ENCODE measurements at regions not wholly inside any gene's neighbourhood (a gene's known extent, or its start where the extent isn't known, plus 50 kb on each side); places are given as distances from the start of the nearest gene placed in this dataset.
"Not testable (repeated sequence)": the region's sequence is repeated elsewhere in the genome, so short reads cannot be mapped to it uniquely, and the experiment has no call there.

DNA sequence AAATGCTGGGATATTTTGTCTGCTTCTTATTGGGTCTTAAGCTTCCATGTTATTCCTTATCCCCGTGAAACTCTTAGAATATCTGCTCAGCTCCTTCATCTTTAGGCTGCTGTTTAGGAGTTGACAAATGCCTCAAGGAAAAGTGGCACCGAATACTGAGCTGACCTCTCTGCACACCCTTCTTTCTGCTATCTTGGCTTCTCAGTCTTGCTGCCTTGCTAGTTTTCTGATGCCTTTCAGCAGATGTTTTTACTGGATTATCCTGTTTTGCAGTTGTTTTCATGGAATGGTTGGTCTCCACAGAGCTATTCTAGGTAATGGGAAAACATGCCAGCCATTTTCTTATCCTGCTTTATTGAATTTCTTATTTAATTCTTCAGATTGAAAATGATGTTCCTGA, 86.3 kb downstream of the GYPE start:
- no peak overlapping the region for H3K4me3 Mint-ChIP-seq
- ATAC-seq (replicated peaks) = no peak
- H3K27ac Mint-ChIP-seq = no peak overlapping the region
- no peaks in the 10 kb centered on the region for H3K4me1 Mint-ChIP-seq
- H3K9me3 Mint-ChIP-seq = peaks cover 3% of the 10 kb centered on the region
- no peaks in the 10 kb centered on the region for H3K36me3 Mint-ChIP-seq (ENCODE audit: low read depth)
- peaks cover 3% of the 10 kb centered on the region for H3K27me3 Mint-ChIP-seq

DNA sequence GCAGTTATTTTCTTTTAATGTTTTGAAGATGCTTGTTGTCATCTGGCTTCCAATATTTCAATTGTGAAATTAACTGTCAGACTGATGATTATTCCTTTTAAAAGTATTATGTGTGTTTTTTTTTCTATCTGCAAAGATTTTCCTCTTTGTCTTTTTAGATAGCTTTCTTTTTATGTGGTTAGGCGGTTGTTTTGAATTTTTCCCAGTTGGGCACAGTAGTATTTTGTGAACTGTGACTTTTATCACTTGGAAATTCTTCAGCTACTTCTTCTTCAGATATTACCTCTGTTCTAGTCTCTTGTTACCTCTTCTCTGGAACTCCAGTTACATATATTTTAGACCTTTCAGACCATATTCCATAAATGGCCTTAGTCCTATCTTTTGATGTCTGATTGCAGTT, 87.5 kb downstream of the GYPE start:
- H3K36me3 Mint-ChIP-seq (ENCODE audit: low read depth); H3K4me3 Mint-ChIP-seq; H3K9me3 Mint-ChIP-seq; H3K4me1 Mint-ChIP-seq; H3K27ac Mint-ChIP-seq; H3K27me3 Mint-ChIP-seq; ATAC-seq (replicated peaks): not testable (repeated sequence)

DNA sequence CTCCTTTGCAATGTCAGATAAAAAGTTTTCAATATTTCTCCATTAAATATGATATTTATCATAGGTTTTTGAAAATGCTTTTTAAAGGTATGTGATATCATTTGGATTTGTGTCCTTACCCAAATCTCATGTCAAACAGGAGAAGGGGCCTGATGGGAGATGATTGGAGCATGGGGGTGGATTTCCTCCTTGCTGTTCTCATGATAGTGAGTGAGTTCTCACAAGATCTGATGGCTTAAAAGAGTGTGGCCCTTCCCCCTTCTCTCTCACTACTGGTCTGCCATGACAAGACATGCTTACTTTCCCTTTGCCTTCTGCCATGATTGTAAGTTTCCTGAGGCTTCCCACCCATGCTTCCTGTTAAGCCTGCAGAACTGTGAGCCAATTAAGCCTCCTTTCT, 90.0 kb downstream of the GYPE start:
- H3K9me3 Mint-ChIP-seq; ATAC-seq (replicated peaks); H3K4me3 Mint-ChIP-seq; H3K27me3 Mint-ChIP-seq; H3K4me1 Mint-ChIP-seq; H3K36me3 Mint-ChIP-seq (ENCODE audit: low read depth); H3K27ac Mint-ChIP-seq: not testable (repeated sequence)

GRCh38 chr4:143813431-143814154, 91.8 kb downstream of the GYPE start:
- H3K4me1 Mint-ChIP-seq; H3K27ac Mint-ChIP-seq; H3K4me3 Mint-ChIP-seq; H3K9me3 Mint-ChIP-seq; H3K27me3 Mint-ChIP-seq; ATAC-seq (replicated peaks); H3K36me3 Mint-ChIP-seq (ENCODE audit: low read depth): not testable (repeated sequence)

GRCh38 chr4:143791693-143792092, 91.2 kb upstream of the FREM3 start:
- not testable (repeated sequence) for H3K27ac Mint-ChIP-seq; H3K9me3 Mint-ChIP-seq; H3K4me1 Mint-ChIP-seq; H3K27me3 Mint-ChIP-seq; H3K36me3 Mint-ChIP-seq (ENCODE audit: low read depth); ATAC-seq (replicated peaks); H3K4me3 Mint-ChIP-seq

- H3K27ac Mint-ChIP-seq; H3K9me3 Mint-ChIP-seq; H3K36me3 Mint-ChIP-seq (ENCODE audit: low read depth); H3K27me3 Mint-ChIP-seq; H3K4me1 Mint-ChIP-seq; ATAC-seq (replicated peaks); H3K4me3 Mint-ChIP-seq: not testable (repeated sequence)
These were observed 90.0 kb upstream of the FREM3 start for GRCh38 chr4:143790425-143790824.

DNA sequence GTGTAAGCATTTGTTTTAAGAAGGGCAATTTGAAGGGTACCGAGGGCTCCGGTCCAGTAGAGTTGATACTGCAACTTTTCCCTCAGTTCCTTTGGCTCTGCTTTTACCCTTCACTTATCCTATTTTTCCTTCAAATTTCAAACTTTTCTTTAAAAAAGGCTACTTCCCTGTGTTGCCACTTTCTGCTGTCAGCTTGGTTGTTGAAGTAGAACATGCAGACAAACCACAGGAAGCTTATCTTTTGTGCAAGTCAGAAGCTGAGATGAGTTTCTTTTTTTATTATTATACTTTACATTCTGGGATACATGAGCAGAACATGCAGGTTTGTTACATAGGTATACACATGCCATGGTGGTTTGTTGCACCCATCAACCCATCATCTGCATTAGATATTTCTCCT, 89.1 kb upstream of the FREM3 start:
- H3K4me3 Mint-ChIP-seq; H3K9me3 Mint-ChIP-seq; H3K4me1 Mint-ChIP-seq; H3K36me3 Mint-ChIP-seq (ENCODE audit: low read depth); H3K27ac Mint-ChIP-seq; H3K27me3 Mint-ChIP-seq; ATAC-seq (replicated peaks): not testable (repeated sequence)

DNA sequence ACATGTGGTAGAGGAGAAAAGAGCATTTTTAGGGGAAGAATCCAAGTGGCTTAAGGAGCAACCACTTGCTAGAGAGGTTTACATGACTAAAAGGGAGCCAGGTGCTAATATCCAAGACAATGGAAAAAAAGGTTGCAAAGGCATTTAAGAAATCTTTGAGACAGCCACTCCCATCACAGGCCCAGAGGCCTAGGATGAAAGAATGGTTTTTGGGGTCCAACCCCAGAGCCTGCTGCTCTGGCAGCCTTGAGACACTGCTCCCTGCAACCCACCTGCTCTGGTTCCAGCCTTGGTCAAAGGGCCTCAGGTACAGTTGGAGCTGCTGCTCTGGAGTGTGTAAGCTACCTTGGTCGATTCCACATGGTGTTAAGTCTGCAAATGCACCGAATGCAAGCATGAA, 84.1 kb upstream of the FREM3 start:
- no peaks in the 10 kb centered on the region for H3K36me3 Mint-ChIP-seq (ENCODE audit: low read depth)
- H3K27me3 Mint-ChIP-seq = no peaks in the 10 kb centered on the region
- H3K27ac Mint-ChIP-seq = no peak overlapping the region
- peaks cover 4% of the 10 kb centered on the region for H3K9me3 Mint-ChIP-seq
- ATAC-seq (replicated peaks) = no peak
- H3K4me1 Mint-ChIP-seq = no peaks in the 10 kb centered on the region
- H3K4me3 Mint-ChIP-seq = no peak overlapping the region

DNA sequence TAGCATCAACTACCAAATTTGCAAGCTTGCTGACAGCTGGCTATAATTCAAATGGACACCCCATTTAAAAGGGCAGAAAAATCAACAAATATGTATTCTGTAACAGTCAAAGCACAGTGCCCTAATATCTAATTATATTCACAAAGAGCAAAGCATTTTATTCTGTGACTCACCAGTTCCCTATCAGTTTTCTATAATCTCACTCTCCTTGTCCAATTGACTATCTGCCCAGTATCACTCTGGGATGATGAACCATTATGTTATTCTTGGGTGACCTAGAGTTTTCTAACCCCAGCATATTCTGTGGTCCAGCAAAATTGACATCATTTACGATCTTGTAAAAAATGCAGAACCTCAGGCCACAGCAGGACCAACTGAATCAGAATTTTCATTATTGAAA, 82.0 kb upstream of the FREM3 start:
- Mint-ChIP-seq H3K4me1 (no peaks in the 10 kb centered on the region), H3K27me3 (no peaks in the 10 kb centered on the region), H3K4me3 (no peak overlapping the region), H3K36me3 (ENCODE audit: low read depth) (no peaks in the 10 kb centered on the region), H3K9me3 (peaks cover 4% of the 10 kb centered on the region), H3K27ac (no peak overlapping the region)
- ATAC-seq (replicated peaks) = no peak

GRCh38 chr4:143773998-143774895, 73.8 kb upstream of the FREM3 start:
- H3K9me3 Mint-ChIP-seq = no peaks in the 10 kb centered on the region
- H3K27me3 Mint-ChIP-seq = no peaks in the 10 kb centered on the region
- no peak overlapping the region for H3K27ac Mint-ChIP-seq
- H3K4me3 Mint-ChIP-seq = no peak overlapping the region
- H3K4me1 Mint-ChIP-seq = no peaks in the 10 kb centered on the region
- H3K36me3 Mint-ChIP-seq (ENCODE audit: low read depth) = no peaks in the 10 kb centered on the region
- peak; percentile 81 for ATAC-seq (replicated peaks)

DNA sequence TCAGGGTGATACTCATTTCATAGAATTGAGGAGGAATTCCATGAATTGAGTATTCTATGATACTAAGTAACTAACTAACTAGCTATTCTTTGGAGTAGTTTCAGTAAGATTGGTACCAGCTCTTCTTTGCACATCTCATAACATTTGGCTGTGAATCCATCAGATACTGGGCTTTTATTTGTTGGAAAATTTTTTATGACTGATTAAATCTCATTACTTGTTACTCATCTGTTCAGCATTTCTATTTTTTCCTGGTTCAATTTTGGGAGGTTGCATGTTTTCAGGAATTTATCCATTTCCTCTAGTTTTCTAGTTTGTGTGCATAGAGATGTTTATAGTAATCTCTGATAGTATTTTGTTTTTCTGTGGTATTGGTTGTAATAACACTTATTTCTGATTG, 70.8 kb upstream of the FREM3 start:
- Mint-ChIP-seq H3K27ac (no peak overlapping the region), H3K4me1 (no peaks in the 10 kb centered on the region), H3K4me3 (no peak overlapping the region), H3K9me3 (no peaks in the 10 kb centered on the region), H3K27me3 (no peaks in the 10 kb centered on the region), H3K36me3 (ENCODE audit: low read depth) (no peaks in the 10 kb centered on the region)
- no peak for ATAC-seq (replicated peaks)

GRCh38 chr4:143768007-143768591, 67.6 kb upstream of the FREM3 start:
- no peak overlapping the region for H3K27ac Mint-ChIP-seq
- H3K36me3 Mint-ChIP-seq (ENCODE audit: low read depth) = no peaks in the 10 kb centered on the region
- H3K9me3 Mint-ChIP-seq = no peaks in the 10 kb centered on the region
- no peaks in the 10 kb centered on the region for H3K4me1 Mint-ChIP-seq
- H3K4me3 Mint-ChIP-seq = no peak overlapping the region
- no peaks in the 10 kb centered on the region for H3K27me3 Mint-ChIP-seq
- ATAC-seq (replicated peaks) = no peak

DNA sequence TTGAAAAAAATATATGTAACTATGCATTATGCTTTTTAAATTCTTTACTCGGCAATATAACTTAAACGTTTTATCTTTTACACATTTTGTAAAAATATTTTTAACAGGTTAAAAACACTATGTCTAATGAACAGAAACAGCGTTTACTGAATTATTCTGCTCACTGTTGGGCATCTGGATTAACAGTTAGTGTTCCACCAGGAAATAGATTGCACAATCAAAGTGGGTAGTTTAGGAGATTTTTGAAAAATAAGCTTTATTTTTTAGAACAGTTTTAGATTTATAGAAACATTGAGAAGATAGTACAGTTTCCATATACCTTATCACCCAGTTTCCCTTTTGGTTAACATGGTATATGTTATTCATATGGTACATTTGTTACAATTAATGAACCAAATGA, 63.1 kb upstream of the FREM3 start:
- Mint-ChIP-seq H3K27ac (no peak overlapping the region), H3K27me3 (no peaks in the 10 kb centered on the region), H3K4me1 (no peaks in the 10 kb centered on the region), H3K36me3 (ENCODE audit: low read depth) (no peaks in the 10 kb centered on the region), H3K4me3 (no peak overlapping the region), H3K9me3 (no peaks in the 10 kb centered on the region)
- ATAC-seq (replicated peaks) = no peak

DNA sequence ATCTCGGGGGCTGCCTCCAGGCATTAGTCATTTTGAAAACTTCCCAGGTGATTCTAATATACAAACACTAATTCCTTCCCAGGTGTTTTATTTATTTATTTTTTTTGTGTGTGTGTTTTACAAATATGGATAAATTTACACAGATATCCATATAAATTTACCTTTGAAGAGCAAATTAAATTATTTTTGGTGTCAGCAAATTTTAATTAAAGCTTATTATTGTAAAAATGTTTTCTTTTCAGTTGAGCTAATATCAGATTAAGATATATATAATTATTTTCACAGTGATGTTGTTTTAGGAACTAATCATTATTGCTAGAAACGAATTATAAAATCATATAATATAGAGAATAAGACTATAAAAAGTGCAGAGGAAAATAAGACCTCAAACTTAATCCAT, 62.0 kb upstream of the FREM3 start:
- no peaks in the 10 kb centered on the region for H3K9me3 Mint-ChIP-seq
- H3K4me1 Mint-ChIP-seq = no peaks in the 10 kb centered on the region
- H3K4me3 Mint-ChIP-seq = no peak overlapping the region
- H3K27me3 Mint-ChIP-seq = no peaks in the 10 kb centered on the region
- ATAC-seq (replicated peaks) = no peak
- H3K27ac Mint-ChIP-seq = no peak overlapping the region
- no peaks in the 10 kb centered on the region for H3K36me3 Mint-ChIP-seq (ENCODE audit: low read depth)

All from activated T-helper 17 cell treated with anti-CD3 and anti-CD28 coated beads, Interleukin-2, amount 50 U/mL, for 72 hours (primary cell).